ENCODE measurements at regions not wholly inside any gene's neighbourhood (a gene's known extent, or its start where the extent isn't known, plus 50 kb on each side); places are given as distances from the start of the nearest gene placed in this dataset.

DNA sequence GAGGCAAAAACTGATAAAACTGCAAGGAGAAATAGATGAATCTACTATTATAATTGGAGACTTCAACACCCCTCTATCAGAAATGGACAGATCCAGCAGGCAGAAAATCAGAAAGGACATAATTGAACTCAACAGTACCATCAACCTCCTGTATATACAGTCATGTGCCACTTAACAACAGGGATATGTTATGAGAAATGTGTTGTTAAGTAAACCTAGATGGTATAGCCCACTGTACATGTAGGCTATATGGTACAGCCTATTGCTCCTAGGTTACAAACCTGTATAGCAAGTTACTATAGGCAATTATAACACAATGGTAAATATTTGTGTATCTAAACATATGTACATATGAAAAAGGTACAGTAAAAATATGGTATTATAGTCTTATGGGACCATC lies 66.8 kb upstream of the PHF21A start:
- TF ChIP-seq, protein P1, sequence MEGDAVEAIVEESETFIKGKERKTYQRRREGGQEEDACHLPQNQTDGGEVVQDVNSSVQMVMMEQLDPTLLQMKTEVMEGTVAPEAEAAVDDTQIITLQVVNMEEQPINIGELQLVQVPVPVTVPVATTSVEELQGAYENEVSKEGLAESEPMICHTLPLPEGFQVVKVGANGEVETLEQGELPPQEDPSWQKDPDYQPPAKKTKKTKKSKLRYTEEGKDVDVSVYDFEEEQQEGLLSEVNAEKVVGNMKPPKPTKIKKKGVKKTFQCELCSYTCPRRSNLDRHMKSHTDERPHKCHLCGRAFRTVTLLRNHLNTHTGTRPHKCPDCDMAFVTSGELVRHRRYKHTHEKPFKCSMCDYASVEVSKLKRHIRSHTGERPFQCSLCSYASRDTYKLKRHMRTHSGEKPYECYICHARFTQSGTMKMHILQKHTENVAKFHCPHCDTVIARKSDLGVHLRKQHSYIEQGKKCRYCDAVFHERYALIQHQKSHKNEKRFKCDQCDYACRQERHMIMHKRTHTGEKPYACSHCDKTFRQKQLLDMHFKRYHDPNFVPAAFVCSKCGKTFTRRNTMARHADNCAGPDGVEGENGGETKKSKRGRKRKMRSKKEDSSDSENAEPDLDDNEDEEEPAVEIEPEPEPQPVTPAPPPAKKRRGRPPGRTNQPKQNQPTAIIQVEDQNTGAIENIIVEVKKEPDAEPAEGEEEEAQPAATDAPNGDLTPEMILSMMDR (IDR thresholded peaks at IDR 0.05; ENCODE audit: insufficient read depth, low read length), result no peak
- TF ChIP-seq POLR2AphosphoS5 (IDR thresholded peaks at IDR 0.05; ENCODE audit: low read depth) (no peak), SPI1 (IDR thresholded peaks at IDR 0.05; ENCODE audit: borderline replicate concordance, low read depth) (no peak)
- TF ChIP-seq, protein P2, sequence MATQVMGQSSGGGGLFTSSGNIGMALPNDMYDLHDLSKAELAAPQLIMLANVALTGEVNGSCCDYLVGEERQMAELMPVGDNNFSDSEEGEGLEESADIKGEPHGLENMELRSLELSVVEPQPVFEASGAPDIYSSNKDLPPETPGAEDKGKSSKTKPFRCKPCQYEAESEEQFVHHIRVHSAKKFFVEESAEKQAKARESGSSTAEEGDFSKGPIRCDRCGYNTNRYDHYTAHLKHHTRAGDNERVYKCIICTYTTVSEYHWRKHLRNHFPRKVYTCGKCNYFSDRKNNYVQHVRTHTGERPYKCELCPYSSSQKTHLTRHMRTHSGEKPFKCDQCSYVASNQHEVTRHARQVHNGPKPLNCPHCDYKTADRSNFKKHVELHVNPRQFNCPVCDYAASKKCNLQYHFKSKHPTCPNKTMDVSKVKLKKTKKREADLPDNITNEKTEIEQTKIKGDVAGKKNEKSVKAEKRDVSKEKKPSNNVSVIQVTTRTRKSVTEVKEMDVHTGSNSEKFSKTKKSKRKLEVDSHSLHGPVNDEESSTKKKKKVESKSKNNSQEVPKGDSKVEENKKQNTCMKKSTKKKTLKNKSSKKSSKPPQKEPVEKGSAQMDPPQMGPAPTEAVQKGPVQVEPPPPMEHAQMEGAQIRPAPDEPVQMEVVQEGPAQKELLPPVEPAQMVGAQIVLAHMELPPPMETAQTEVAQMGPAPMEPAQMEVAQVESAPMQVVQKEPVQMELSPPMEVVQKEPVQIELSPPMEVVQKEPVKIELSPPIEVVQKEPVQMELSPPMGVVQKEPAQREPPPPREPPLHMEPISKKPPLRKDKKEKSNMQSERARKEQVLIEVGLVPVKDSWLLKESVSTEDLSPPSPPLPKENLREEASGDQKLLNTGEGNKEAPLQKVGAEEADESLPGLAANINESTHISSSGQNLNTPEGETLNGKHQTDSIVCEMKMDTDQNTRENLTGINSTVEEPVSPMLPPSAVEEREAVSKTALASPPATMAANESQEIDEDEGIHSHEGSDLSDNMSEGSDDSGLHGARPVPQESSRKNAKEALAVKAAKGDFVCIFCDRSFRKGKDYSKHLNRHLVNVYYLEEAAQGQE (IDR thresholded peaks at IDR 0.05; ENCODE audit: insufficient replicate concordance, low read depth), result no peak

Measured in HL-60 (cell line).